Smooth muscle cell (in vitro differentiated cells): ENCODE measurements at regions not wholly inside any gene's neighbourhood (a gene's known extent, or its start where the extent isn't known, plus 50 kb on each side); places are given as distances from the start of the nearest gene placed in this dataset.

Experiments
- DNase-seq: peaks from one replicate; lab custom pipeline; 2025; ENCODE audit not compliant: unreplicated experiment; lab: John Stamatoyannopoulos, UW
- H2AFZ ChIP-seq: fragments of 200-600 bp; sonication (generic); 2 replicates; pipeline ENCODE4 v1.6.0; 2016; ENCODE audit warnings: antibody characterized with exemption, low read depth, mild to moderate bottlenecking
- H3F3A ChIP-seq: fragments of 200-600 bp; sonication (generic); 2 replicates; pipeline ENCODE4 v1.6.0; 2017; ENCODE audit warnings: antibody characterized with exemption, low read depth
- H3K27ac ChIP-seq: fragments of 200-600 bp; sonication (generic); 2 replicates; pipeline ENCODE4 v1.5.1; 2016; ENCODE audit warnings: low read depth, mild to moderate bottlenecking
- H3K27me3 ChIP-seq: fragments of 200-600 bp; sonication (generic); 2 replicates; pipeline ENCODE4 v1.6.1; 2016; ENCODE audit warnings: low read depth, mild to moderate bottlenecking
- H3K36me3 ChIP-seq: fragments of 200-600 bp; sonication (generic); 2 replicates; pipeline ENCODE4 v1.5.1; 2016; ENCODE audit warnings: low read depth
- H3K4me1 ChIP-seq: fragments of 200-600 bp; sonication (generic); 2 replicates; pipeline ENCODE4 v1.5.1; 2016; ENCODE audit warnings: low read depth
- H3K4me2 ChIP-seq: fragments of 200-600 bp; sonication (generic); 2 replicates; pipeline ENCODE4 v1.6.0; 2016; ENCODE audit warnings: mild to moderate bottlenecking
- H3K4me3 ChIP-seq: fragments of 200-600 bp; sonication (generic); 2 replicates; pipeline ENCODE4 v1.5.1; 2016; ENCODE audit warnings: mild to moderate bottlenecking
- H3K79me2 ChIP-seq: fragments of 200-600 bp; sonication (generic); 2 replicates; pipeline ENCODE4 v1.6.0; 2016; ENCODE audit warnings: low read depth, mild to moderate bottlenecking
- H3K9ac ChIP-seq: fragments of 200-600 bp; sonication (generic); 2 replicates; pipeline ENCODE4 v1.6.0; 2016; ENCODE audit warnings: low read depth
- H3K9me3 ChIP-seq: fragments of 200-600 bp; sonication (generic); replicated peaks from 2 replicates; pipeline ENCODE4 v1.5.1; 2016; ENCODE audit warnings: low read depth
- H4K20me1 ChIP-seq: fragments of 200-600 bp; sonication (generic); 2 replicates; pipeline ENCODE4 v1.6.0; 2016; ENCODE audit warnings: low read depth
- CTCF ChIP-seq: fragments of 200-600 bp; sonication (generic); IDR thresholded peaks from 2 replicates; pipeline ENCODE4 v1.5.1; 2017; ENCODE audit warnings: borderline replicate concordance, mild to moderate bottlenecking, antibody characterized with exemption; ENCODE audit not compliant: insufficient read depth, poor library complexity, severe bottlenecking
- WGBS: methylation state at CpG from one replicate; pipeline ENCODE4 v1.1.7; 2016; ENCODE audit warnings: low lambda C conversion rate; 5-methylcytosine and 5-hydroxymethylcytosine counted together

GRCh38 chr5:12477554-12477953, 573.3 kb upstream of the CTNND2 start:
- no peaks in the 10 kb centered on the region for H3K27me3 ChIP-seq
- no peaks in the 10 kb centered on the region for H3K4me1 ChIP-seq
- no peaks in the 10 kb centered on the region for H3K9me3 ChIP-seq
- H3K79me2 ChIP-seq, result no peaks in the 10 kb centered on the region
- H2AFZ ChIP-seq, result no peak overlapping the region
- no peak for DNase-seq
- no peak for TF ChIP-seq CTCF
- H3K27ac ChIP-seq, result no peak overlapping the region
- WGBS, result 89% methylated on average over 2 of the region's 2 CpGs
- no peaks in the 10 kb centered on the region for H3K36me3 ChIP-seq
- no peaks in the 10 kb centered on the region for H3F3A ChIP-seq
- no peak overlapping the region for H3K4me3 ChIP-seq
- no peak overlapping the region for H3K4me2 ChIP-seq
- no peak overlapping the region for H3K9ac ChIP-seq
- no peaks in the 10 kb centered on the region for H4K20me1 ChIP-seq

- Histone ChIP-seq H3F3A (no peaks in the 10 kb centered on the region), H3K4me1 (no peaks in the 10 kb centered on the region), H2AFZ (no peak overlapping the region), H3K4me2 (no peak overlapping the region), H3K9me3 (no peaks in the 10 kb centered on the region), H3K36me3 (no peaks in the 10 kb centered on the region), H3K79me2 (no peaks in the 10 kb centered on the region), H3K27me3 (no peaks in the 10 kb centered on the region), H3K4me3 (no peak overlapping the region), H3K27ac (no peak overlapping the region), H4K20me1 (no peaks in the 10 kb centered on the region), H3K9ac (no peak overlapping the region)
- no peak for TF ChIP-seq CTCF
- no peak for DNase-seq
- WGBS, result 87% methylated on average over 4 of the region's 4 CpGs
These were observed 563.6 kb upstream of the CTNND2 start for GRCh38 chr5:12467799-12468198.

- H3K36me3 ChIP-seq, result no peaks in the 10 kb centered on the region
- H3K4me2 ChIP-seq, result no peak overlapping the region
- H4K20me1 ChIP-seq, result no peaks in the 10 kb centered on the region
- no peak for DNase-seq
- H3K27me3 ChIP-seq, result no peaks in the 10 kb centered on the region
- no peak overlapping the region for H3K9ac ChIP-seq
- peak overlapping the region; percentile 0 for H2AFZ ChIP-seq
- TF ChIP-seq CTCF, result no peak
- no peak overlapping the region for H3K27ac ChIP-seq
- H3F3A ChIP-seq, result no peaks in the 10 kb centered on the region
- H3K4me3 ChIP-seq, result no peak overlapping the region
- no peaks in the 10 kb centered on the region for H3K79me2 ChIP-seq
- H3K9me3 ChIP-seq, result no peaks in the 10 kb centered on the region
- H3K4me1 ChIP-seq, result no peaks in the 10 kb centered on the region
- WGBS, result 72% methylated on average over 8 of the region's 8 CpGs
These were observed 556.4 kb upstream of the CTNND2 start for GRCh38 chr5:12460493-12461261.

- Histone ChIP-seq H3K9me3 (no peaks in the 10 kb centered on the region), H3K36me3 (no peaks in the 10 kb centered on the region), H3K27me3 (no peaks in the 10 kb centered on the region), H3K79me2 (no peaks in the 10 kb centered on the region), H3K4me2 (no peak overlapping the region), H3K9ac (no peak overlapping the region), H3K27ac (no peak overlapping the region), H4K20me1 (no peaks in the 10 kb centered on the region), H2AFZ (no peak overlapping the region), H3K4me3 (no peak overlapping the region), H3K4me1 (no peaks in the 10 kb centered on the region), H3F3A (no peaks in the 10 kb centered on the region)
- no peak for TF ChIP-seq CTCF
- no peak for DNase-seq
- 92% methylated on average over 1 of the region's 1 CpG for WGBS
These were observed 555.1 kb upstream of the CTNND2 start for GRCh38 chr5:12459326-12459725.
